Esophagus muscularis mucosa (tissue), 4 donors: ENCODE measurements at regions not wholly inside any gene's neighbourhood (a gene's known extent, or its start where the extent isn't known, plus 50 kb on each side); places are given as distances from the start of the nearest gene placed in this dataset.

ENCODE experiments used
- EP300 ChIP-seq: sonication (generic); formaldehyde crosslinking; IDR thresholded peaks from one replicate; pipeline ENCODE4 v1.6.1; 2017; ENCODE audit warnings: antibody characterized with exemption
- POLR2A ChIP-seq: fragments of 450-650 bp; IDR thresholded peaks from one replicate; pipeline ENCODE4 v1.6.1; 2017; ENCODE audit warnings: antibody characterized with exemption, moderate library complexity, mild to moderate bottlenecking, low read depth
- POLR2AphosphoS5 ChIP-seq, 2 donors: sonication (generic); formaldehyde crosslinking; IDR thresholded peaks; one replicate each; pipeline ENCODE4 v1.6.1; 2017; ENCODE audit warnings: antibody characterized with exemption in 2 of 2
- TF ChIP-seq, protein P1 (sequence below), 3 experiments: fragments of 200-600 bp in 2 of 3; fragments of 450-650 bp in 1 of 3; sonication (generic) in 2 of 3; IDR thresholded peaks; one replicate each; pipeline ENCODE4 v1.5.1; 2017 to 2019; ENCODE audit warnings: antibody characterized with exemption in 3 of 3, mild to moderate bottlenecking in 2 of 3, moderate library complexity in 1 of 3

DNA sequence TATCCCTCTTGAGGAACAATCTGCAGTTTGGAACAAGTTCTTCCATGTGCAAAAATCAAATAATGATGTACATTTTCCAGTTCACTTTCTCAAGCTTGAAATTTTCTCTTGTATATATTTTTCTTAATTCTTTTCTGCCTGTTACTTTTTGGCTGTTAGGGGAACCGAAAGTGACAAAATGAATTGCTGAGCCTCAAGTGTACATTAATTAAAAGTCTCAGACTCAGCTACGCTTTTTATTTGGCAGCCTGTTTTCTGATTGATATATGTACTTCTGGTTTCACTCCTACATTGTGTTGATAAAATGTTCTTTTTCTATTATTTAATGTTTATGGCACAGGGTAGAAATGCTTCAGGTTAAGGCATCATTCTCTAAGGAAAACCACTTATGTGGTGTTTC is 999.5 kb downstream of the PDHA2 start:
- TF ChIP-seq, protein P1, sequence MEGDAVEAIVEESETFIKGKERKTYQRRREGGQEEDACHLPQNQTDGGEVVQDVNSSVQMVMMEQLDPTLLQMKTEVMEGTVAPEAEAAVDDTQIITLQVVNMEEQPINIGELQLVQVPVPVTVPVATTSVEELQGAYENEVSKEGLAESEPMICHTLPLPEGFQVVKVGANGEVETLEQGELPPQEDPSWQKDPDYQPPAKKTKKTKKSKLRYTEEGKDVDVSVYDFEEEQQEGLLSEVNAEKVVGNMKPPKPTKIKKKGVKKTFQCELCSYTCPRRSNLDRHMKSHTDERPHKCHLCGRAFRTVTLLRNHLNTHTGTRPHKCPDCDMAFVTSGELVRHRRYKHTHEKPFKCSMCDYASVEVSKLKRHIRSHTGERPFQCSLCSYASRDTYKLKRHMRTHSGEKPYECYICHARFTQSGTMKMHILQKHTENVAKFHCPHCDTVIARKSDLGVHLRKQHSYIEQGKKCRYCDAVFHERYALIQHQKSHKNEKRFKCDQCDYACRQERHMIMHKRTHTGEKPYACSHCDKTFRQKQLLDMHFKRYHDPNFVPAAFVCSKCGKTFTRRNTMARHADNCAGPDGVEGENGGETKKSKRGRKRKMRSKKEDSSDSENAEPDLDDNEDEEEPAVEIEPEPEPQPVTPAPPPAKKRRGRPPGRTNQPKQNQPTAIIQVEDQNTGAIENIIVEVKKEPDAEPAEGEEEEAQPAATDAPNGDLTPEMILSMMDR (IDR thresholded peaks at IDR 0.05), result no peak
- no peak for TF ChIP-seq POLR2A
- TF ChIP-seq POLR2AphosphoS5 (IDR thresholded peaks at IDR 0.05), result no peak
- no peak for TF ChIP-seq EP300
